Umbilical cord (tissue), 1 donor: ENCODE measurements at regions not wholly inside any gene's neighbourhood (a gene's known extent, or its start where the extent isn't known, plus 50 kb on each side); places are given as distances from the start of the nearest gene placed in this dataset.

Experiments used
- DNase-seq: peaks from one replicate; pipeline ENCODE4 v3.0.0-alpha.2; 2015; ENCODE audit warnings: low spot score

DNA sequence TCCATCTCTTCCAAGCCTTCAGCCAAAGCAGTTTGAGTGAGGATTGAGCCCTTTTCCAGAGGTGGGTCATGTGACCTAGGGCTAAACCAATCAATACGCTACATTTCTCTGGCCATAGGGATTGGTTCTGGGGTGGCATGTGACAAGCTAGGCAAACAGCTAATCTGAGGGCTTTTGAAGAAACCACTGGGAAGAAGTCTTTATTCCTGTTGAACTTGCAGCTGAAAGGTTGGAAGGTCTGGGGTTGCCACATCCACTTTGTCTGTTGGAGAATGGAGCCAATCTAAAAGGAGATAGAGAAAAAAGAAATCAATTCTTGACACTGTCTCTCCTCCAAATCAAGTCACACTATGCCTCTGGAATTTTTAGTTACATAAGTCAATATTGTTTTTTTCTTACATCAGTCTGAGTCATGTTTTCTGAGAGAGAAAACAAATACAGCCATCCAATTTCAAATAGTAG is 637.8 kb upstream of the WWC1 start:
- DNase-seq = no peak

DNA sequence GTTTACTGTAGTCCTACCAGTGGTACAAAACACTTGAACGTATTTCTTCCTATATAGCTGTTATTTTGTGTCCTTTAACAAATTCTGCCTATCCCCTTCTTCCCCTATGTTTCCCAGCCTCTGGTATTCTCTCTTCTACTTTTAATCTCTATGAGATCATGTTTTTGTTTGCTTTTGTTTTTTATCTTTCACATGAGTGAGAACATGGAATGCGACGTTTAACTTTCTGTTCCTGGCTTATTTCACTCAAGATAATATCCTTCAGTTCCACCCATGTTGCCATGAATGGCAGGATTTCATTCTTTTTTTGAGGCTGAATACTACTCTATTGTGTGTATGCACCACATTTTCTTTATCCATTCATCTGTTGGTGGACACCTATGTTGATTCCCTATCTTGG is 634.4 kb upstream of the WWC1 start:
- no peak for DNase-seq

DNA sequence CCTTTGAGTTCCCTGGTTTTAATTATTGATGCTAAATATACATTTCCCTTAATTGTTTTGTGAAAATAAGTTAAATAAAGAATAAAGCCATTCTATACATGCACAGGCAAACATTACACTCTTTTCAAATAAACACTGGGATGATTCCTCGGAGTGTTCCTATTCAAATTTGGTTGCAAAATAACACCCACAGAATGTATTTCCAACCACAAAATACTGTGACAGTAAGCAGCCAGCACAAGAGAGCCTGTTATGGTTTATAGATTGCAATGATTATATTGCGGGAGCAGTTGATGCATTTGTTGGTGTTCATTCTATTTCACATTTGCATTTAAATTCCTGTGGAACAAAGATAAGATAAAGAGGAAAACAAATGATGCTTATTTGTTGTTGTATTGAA is 632.6 kb upstream of the WWC1 start:
- no peak for DNase-seq

DNA sequence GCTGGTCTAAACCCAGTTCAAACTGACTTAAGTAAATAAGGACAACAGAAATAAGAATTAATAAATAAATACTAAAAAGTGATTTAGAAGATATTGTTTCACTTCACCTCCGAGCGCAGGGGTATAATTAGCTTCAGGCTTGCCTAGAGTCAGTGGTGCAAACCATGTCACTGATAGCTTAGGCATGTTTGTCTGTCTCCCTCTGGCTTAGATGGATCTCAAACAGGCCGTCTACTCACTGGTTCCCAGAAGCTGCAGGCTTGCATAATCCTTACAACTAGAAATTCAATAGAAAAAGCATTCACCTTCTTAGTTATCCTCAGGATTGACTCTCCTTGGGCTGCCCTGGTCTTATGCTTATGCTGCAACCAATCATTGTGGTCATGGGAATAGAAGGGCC is 629.8 kb upstream of the WWC1 start:
- no peak for DNase-seq

DNA sequence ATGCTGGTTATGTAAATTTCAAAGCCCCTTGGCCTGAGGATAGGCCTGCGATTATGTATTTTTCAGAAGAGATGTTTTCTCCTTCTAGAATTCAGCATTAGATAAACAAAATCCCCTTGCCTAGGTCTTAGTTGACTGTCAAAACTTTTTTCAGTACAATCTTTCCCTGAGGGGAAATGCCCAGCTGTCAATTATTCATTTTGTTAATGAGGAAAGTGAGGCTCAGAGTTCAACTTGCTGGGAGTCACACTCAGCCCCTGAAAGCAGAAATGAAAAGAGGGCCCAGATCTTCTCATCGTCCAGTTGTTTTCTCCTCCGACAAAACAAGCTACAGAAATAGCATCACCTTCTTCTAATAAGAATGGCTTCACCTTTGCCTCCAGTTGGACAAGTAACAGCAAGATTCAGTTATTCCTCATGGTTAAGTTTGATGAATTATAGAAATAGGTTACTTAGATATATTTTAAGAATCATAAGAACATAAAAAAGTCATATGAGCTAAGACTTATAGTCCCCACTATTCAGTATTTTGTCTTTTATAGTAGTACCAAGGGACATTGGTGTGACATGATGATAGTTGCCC is 627.1 kb upstream of the WWC1 start:
- no peak for DNase-seq

DNA sequence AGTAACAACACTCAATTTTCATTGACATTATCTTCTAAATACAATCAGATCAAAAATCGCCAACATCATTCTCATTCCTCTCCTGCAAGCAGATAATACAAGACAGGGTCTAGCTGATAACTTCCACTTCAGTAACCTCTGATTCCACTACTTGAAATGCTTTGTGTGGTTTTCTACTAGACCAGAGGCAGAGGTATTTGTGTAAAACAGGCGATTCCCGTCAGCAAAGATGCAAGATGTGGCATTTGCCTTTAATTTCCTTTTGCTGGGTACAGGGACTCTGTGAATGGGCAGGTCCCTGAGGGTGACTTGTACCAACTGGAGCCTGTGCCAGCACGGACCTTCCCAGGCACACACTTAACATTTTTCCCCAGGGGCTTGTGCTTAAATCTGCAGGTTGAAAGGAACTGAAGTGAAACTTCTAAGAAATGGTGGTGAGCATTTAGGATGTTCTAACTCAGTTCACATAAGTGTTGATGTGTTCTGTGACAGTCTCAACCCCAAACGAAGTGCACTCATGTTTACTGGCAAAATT is 625.5 kb upstream of the WWC1 start:
- DNase-seq = no peak

DNA sequence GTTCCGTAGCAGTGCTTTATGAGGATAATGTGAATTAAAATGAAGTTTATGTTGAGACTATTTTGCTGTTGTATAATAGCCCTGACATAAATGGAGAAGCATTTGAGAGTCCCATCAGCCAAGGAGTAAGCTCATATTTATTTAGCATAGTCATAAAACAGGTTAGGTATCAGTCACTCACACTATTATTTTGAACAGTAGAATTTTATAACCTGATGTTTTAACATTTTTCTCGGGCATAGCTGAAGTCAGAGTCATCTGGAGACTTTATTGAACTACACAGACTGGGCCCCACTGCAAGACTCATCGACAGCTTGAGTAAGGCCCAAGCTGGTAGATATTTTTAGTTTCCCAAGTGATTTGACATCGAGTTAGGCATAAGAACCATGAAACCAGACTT is 620.3 kb upstream of the WWC1 start:
- DNase-seq = no peak

DNA sequence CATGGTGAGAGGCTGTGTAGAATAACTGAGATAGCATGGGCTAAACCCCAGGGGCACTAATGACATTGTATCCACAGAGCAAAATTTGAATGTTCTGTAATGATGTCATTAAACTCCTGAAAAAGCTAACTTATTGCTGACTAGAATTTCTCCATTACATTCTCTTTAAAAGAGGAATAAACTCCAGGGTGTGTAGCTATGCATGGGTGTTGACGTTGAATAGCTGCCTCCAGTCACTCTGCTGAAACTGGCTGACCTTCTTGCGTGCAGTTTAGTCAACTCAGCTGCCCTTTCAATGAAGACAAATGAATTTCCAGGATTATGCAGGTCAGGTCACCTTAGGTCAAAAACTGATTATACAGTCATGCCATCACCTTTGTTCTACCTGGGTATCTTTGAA is 617.5 kb upstream of the WWC1 start:
- no peak for DNase-seq

DNA sequence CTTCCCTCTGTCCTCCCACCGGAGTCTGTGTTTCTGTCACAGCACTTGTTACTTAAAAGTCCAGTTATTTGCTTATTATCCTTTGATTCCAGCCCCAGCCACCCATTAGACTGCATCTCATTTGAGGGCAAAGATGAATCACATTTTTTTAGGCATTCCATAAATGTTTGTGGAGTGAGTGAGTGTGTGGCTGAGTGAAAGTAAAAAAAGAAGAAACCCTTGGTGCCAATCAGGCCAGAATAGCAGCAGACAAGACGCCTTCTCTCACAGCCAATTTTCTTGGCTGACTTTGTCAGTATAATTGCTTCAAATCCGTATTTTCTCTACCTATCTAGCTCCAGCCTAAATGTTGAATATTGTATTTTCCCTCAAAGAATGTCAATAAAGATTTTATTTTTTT is 613.0 kb upstream of the WWC1 start:
- no peak for DNase-seq

DNA sequence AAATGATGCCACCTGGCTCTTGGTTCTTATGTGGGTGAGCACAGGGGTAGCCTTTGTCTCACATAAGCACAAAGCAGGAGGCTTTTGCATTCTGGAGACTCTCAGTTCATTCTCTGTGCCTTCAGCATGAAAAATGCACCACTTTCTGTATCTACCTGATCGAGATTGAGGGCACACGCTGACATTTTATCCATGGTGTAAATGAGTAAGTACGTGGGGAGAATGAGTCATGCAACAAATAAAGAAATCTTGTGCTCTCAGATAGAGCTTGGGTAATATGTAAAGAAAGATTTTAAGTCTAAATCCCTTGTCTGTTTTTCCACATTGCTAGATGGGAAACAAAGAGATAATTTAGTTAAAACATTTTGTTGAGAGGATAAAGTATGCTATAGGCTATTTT is 607.2 kb upstream of the WWC1 start:
- no peak for DNase-seq

DNA sequence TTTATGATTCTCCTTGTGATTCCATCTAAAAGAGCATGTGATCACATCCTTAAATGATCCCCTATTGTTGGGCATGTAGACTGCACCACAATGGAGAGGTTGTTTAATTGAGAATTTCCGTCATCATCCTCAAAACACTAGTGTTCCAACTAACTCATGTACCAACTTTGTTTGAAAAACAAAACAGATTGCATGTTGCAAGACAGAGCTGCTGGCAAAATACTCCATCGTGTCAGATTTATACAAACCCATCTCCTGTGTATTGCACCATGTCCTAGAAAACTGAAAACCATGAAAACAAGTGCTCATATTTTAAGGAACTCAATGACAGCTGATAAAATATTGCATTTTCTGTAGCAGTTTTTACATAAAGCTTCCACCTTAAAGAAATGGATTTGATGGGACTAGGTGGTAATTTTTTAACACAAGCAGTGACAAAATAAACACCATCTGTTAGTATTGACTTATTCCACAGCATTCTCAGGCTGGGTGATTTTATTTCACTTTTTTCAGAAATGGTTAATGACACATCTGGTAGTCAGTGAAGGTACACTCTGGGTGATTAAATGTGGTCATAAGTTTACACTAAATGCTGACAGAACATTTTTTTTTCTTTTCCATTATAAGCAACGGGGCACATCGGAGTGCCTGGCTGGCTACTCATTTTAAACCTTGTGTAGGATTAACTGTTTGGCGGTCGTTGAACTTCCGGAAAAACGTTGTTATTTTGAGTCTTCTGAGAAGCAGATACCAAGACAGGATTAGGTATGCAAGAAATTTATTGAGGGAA is 602.9 kb upstream of the WWC1 start:
- DNase-seq = no peak

DNA sequence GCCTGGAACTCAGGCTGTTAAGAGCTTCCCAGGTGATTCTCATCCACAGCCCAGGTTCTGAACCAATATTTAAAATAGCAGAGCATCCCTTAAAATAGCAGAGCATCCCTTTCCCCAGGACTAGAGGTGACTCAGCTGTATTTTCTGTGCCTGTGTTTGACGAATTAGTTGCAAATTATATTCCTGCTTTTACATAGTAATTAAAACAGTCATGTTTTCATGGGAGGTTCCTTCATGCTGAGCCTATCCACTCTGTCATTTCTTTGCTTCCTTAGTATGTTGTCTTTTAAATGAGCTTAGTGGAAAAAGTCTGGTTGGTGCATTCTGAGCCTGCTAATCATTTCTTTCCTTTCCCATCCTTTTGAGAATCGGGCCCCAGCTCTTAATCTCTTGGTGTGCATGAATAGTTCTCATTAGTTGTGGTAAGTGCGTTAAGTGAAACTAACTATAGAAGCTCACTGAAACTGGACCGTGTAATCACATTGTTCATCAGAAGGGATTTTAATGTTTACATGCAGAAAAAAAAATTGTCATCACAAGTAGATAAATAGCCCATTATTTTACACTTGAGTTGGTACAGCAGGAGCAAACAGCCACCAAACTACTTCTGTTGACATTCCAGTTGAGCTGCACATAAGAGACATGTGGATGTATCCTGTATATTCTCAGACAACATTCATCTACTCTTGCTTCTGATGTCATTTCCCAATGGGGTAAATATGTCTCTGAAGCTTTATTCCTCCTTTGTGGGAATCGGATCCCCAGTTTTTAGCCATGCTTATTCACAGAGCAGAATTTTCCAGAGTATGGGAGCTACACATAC is 596.9 kb upstream of the WWC1 start:
- no peak for DNase-seq

DNA sequence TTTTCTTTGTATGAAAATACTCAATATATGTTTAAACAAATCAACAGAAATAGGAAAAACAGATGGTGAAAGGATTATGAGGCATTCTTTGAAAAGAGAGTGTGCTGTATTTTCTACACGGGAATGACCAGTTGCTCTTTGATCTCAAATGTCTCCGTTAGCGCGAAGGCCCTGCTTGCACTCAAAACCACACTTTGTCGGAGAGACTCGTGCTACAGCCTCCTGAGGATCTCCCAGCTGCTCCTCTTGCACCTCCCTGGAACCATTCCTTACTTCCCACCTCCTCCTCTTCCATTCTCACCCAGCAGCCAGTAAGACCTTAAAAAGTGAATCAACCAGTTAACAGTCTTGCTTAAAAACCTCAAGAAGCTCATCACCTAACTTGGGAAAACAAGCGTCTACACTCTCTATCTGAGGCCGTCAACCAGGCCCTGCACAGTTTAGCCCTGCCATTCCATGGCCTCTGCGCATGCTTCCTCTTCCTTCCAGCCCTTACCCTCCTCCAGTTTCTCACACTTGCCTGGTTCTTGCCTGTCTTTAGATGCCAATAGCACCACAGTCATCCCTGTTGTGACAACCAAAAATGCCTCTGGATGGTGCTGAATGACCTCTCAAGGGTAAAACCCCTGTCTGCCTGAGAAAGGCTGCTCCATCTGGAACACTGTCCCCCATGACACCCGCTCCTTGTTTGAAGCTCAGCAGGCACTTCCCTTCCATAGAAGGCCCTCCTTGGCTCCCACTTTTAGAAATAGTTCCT is 594.7 kb upstream of the WWC1 start:
- DNase-seq = no peak

DNA sequence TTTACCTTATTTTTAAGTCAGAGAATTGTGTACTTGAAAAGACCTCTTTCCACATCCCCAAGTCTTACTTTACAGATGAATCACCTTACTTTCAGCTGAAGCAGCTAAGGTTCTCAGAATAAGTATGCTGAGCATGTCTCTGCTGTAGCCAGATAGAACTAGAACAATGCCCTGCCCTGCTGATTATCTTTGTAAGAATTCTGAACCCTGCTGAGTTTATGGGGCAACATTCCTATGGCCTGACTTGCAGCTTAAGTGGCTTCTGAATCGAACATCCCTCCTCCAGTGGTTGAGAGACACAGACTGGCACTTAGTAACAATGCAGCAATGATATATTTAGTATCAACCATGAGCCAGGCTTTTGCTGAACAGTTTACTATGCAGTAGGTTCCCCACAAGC is 592.0 kb upstream of the WWC1 start:
- peak; percentile 90 for DNase-seq

DNA sequence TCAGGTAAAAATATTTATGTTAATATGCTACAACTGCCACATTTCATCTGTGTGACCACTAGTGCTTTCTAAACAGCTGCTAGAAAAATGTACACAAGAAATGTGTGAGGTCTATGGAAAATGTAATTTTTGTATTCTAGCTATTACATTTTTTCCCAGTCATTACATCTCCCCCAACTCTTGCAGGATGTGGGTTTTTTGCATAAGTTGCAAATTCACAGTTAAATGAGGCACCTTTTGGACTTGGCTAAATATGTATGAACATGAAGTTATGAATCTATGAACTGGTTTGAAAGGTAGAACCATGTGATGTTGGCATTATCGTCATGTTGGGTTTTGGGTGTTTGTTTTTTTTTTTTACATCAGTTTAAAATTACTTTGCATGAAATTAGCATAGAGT is 590.4 kb upstream of the WWC1 start:
- no peak for DNase-seq

DNA sequence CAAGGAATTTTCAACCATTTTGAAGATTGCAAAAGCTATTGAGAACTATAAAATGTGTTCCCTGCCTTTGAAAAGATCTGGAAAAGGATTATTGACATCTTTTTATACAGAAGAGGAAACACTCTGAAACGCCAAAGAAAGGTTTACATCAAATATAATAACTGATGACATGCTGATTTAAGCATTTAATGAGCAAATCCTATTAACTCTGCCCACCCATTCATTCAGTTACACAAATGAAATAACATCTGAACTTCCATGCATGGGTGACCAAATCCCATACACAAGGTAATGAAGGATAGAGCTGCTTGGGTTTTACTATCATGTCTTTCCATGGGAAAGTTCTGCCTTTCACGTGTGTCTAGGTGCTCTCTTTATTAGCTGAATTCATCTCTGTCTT is 589.4 kb upstream of the WWC1 start:
- no peak for DNase-seq

DNA sequence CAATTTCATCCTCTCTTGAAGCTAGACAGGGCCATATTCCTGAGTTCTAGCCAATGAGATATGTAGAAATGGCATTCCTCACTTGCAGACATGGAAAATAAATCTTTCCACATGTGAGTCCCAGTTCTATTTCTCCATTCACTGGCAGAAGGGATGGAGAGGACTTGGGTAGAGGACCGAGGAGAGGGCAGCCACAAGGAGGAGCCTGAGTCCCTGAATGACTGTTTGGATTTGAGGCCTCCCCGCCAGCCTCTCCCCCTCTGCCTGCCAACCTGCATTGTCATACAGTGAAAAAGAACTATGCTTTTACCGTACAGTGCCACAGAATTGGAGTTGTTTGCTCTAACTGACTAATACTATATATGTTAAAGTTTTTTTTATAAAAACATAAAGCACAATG is 583.0 kb upstream of the WWC1 start:
- DNase-seq = no peak

DNA sequence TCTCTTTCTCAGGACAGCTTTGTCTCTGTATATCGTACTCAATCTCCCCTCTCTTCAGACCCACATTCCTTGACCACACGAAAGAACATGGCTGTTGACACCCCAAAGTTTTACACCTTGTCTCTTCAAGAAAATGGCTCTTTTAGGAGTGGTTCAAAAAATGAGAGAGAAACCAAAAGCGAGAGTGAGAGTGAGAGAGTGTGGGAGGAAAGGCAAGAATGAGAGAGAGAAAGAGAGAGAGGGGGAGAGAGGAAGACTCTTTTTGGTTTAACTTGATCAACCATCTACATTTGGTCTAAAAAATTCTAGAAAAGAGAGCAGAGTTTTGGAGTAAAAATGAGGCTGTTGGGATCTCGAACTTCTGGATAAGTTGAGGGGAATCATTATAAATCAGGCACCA is 581.8 kb upstream of the WWC1 start:
- DNase-seq = no peak

DNA sequence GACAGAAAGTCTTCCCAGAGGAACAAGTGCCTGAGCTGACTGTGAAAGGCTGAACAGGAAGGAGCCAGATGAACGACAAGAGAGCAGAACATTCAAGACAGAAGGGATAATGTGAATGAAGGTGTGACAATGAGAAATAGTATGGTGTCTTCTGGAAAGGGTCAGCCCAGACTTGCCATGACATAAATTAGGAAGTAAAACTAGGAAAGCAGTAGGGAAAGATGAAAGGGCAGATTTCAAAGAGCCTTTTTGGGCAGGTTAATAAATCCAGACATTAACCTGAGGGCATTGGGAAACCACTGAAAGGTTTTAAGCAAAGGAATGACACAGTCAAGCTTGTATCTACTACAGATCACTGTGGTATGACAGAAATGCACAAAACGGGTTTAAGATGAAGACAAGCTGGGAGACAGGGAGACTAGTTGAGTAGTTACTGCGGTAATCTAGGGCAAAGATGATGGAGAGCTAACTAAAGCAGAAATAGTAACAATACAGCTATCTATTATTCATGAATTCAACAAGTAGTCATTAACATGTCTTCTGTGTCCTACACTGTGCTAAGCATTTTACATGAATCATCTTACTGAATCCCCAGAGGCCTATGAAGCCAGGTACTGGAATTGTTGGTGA is 580.9 kb upstream of the WWC1 start:
- peak; percentile 62 for DNase-seq

DNA sequence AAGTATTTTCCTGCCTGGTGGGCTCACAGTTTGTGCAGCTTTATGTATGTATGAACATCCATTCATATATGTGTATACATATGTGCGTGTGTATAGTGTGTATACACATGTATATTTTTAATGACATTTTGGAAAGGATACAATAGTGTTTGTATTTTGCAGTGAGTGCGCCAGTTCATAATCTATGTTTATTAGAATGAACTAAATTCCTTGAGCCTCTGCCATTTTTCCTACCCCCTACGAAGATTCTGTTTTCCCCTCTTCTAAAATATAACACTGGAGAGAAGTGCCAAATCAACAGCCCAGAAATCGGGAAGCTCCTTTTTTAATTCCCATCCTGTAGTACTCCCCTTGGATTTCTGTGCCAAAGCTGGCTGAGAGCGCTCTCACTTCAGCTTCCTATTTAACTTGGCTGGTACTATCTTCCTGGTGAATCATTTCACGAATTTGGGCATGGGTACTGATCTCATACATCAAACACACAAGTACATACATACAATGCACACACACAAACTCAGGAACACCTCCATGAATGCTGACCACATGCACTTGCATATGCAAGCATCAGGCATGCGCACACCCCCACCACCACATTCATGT is 578.4 kb upstream of the WWC1 start:
- no peak for DNase-seq

DNA sequence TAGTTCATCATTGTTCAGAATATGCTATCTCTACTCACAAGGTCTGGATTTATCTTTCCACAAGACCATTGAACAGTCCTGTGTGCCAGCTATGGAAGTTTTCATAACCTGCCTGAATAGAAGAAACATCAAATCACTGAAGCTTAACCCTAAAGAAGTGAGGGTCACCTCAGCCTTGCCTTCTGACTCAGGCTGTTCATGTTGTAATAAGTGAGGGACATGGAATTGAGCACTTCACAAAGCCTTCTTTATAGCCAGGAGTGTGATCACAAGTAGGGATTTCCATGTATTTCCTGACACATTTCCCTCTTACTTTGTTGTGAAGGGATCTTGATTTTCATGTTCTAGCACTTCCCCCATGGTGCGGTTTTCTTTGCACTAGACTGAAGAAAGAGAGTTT is 577.5 kb upstream of the WWC1 start:
- no peak for DNase-seq
